PC-9 (cell line): ENCODE measurements at regions not wholly inside any gene's neighbourhood (a gene's known extent, or its start where the extent isn't known, plus 50 kb on each side); places are given as distances from the start of the nearest gene placed in this dataset.

Experiments used
- CTCF ChIP-seq: fragments of 200-600 bp; sonication (generic); conservative IDR thresholded peaks from 2 replicates; pipeline ENCODE4 v1.6.1; 2017; ENCODE audit warnings: mixed run types, antibody characterized with exemption, mild to moderate bottlenecking, moderate library complexity
- EZH2 ChIP-seq: fragments of 200-600 bp; sonication (generic); IDR thresholded peaks from 2 replicates; pipeline ENCODE4 v1.8.0; 2017; ENCODE audit warnings: antibody characterized with exemption, low read depth

- TF ChIP-seq CTCF = no peak
- TF ChIP-seq EZH2 = no peak
Measured at GRCh38 chr1:82707681-82708080, 906.9 kb downstream of the ADGRL2 start.
